IMR-90 (cell line): ENCODE measurements at regions not wholly inside any gene's neighbourhood (a gene's known extent, or its start where the extent isn't known, plus 50 kb on each side); places are given as distances from the start of the nearest gene placed in this dataset.

Source experiments
- ATAC-seq: fragments of 200-7000 bp; cut with Tn5 transposase; 2 replicates; pipeline ENCODE4 v1.9.1; 2020; ENCODE audit warnings: low read depth, mild to moderate bottlenecking, moderate library complexity
- BruUV-seq: library from RNA; stranded (reverse); fragments of 400-500 nt; replicated peaks from 2 replicates; lab custom pipeline; 2021; lab: Mats Ljungman, UMichigan
- CTCF ChIA-PET: fragments of 300-600 bp; formaldehyde crosslinking; extraction: SDS; loops from one replicate; lab custom pipeline; 2021; ENCODE audit warnings: antibody characterized with exemption; lab: Yijun Ruan, JAX
- POLR2A ChIA-PET: fragments of 300-600 bp; sonication (Branson Sonifier 250); formaldehyde crosslinking; loops from one replicate; lab custom pipeline; 2022; ENCODE audit warnings: antibody characterized with exemption; ENCODE audit not compliant: unreplicated experiment; lab: Charles Lee
- DNase-seq: peaks from one replicate; pipeline ENCODE4 v3.0.0; 2013
- H2AFZ ChIP-seq: replicated peaks from 2 replicates; pipeline ENCODE3; 2013; ENCODE audit warnings: low read length, mild to moderate bottlenecking; ENCODE audit not compliant: poor library complexity
- H2AK5ac ChIP-seq: 2 replicates; pipeline ENCODE4 v1.6.1; 2013; ENCODE audit warnings: low read depth, low read length, inconsistent platforms
- H2AK9ac ChIP-seq: replicated peaks from 2 replicates; pipeline ENCODE3; 2013; ENCODE audit warnings: mild to moderate bottlenecking, low read depth, low read length, moderate library complexity; ENCODE audit not compliant: poor library complexity
- H2BK120ac ChIP-seq: 2 replicates; pipeline ENCODE4 v1.6.1; 2013; ENCODE audit warnings: low read depth, low read length, inconsistent platforms
- H2BK15ac ChIP-seq: 3 replicates; pipeline ENCODE4 v1.6.1; 2013; ENCODE audit warnings: low read depth, low read length, inconsistent platforms
- H2BK20ac ChIP-seq: 2 replicates; pipeline ENCODE4 v1.6.1; 2013; ENCODE audit warnings: low read depth, mild to moderate bottlenecking, inconsistent platforms, low read length, moderate library complexity
- H2BK5ac ChIP-seq: 2 replicates; pipeline ENCODE4 v1.6.1; 2013; ENCODE audit warnings: mild to moderate bottlenecking, low read depth, low read length, inconsistent platforms; ENCODE audit not compliant: poor library complexity, severe bottlenecking
- H3K14ac ChIP-seq: replicated peaks from 2 replicates; pipeline ENCODE4 v1.6.1; 2013; ENCODE audit warnings: low read depth, low read length, inconsistent platforms
- H3K18ac ChIP-seq: 2 replicates; pipeline ENCODE4 v1.6.1; 2013; ENCODE audit warnings: low read depth, low read length, control low read depth
- H3K23ac ChIP-seq: 2 replicates; pipeline ENCODE4 v1.6.1; 2013; ENCODE audit warnings: low read depth, low read length, inconsistent platforms
- H3K27ac ChIP-seq: 2 replicates; pipeline ENCODE4 v1.5.1; 2013; ENCODE audit warnings: mild to moderate bottlenecking, control low read depth, low read length; ENCODE audit not compliant: insufficient read depth
- H3K27me3 ChIP-seq: 2 replicates; pipeline ENCODE4 v1.6.1; 2013; ENCODE audit warnings: low read length; ENCODE audit not compliant: control insufficient read depth, insufficient read depth
- H3K36me3 ChIP-seq: 2 replicates; pipeline ENCODE4 v1.6.1; 2013; ENCODE audit warnings: low read length, mixed read lengths; ENCODE audit not compliant: control insufficient read depth, insufficient read depth
- H3K4ac ChIP-seq: 2 replicates; pipeline ENCODE4 v1.6.1; 2013; ENCODE audit warnings: low read depth, low read length, inconsistent platforms
- H3K4me1 ChIP-seq: 2 replicates; pipeline ENCODE4 v1.6.1; 2013; ENCODE audit warnings: low read length, mixed read lengths; ENCODE audit not compliant: control insufficient read depth, insufficient read depth
- H3K4me2 ChIP-seq: 2 replicates; pipeline ENCODE4 v1.6.1; 2013; ENCODE audit warnings: low read depth, mild to moderate bottlenecking, control low read depth, low read length, moderate library complexity
- H3K4me3 ChIP-seq: 2 replicates; pipeline ENCODE4 v1.5.1; 2013; ENCODE audit warnings: low read depth, mild to moderate bottlenecking, control low read depth, low read length, moderate library complexity; ENCODE audit not compliant: insufficient read depth
- H3K56ac ChIP-seq: 2 replicates; pipeline ENCODE4 v1.6.1; 2013; ENCODE audit warnings: low read length, inconsistent platforms; ENCODE audit not compliant: insufficient read depth; ENCODE audit errors: extremely low read depth
- H3K79me1 ChIP-seq, 2 experiments: 2 replicates each; pipeline ENCODE4 v1.6.1; 2013; ENCODE audit warnings: low read length in 2 of 2, inconsistent platforms in 1 of 2, low read depth in 1 of 2
- H3K9ac ChIP-seq: 2 replicates; pipeline ENCODE4 v1.6.1; 2013; ENCODE audit warnings: low read depth, low read length, control low read depth
- H3K9me1 ChIP-seq: 2 replicates; pipeline ENCODE4 v1.6.1; 2013; ENCODE audit warnings: low read length, inconsistent platforms; ENCODE audit not compliant: insufficient read depth
- H3K9me3 ChIP-seq: 2 replicates; pipeline ENCODE4 v1.6.1; 2013; ENCODE audit warnings: low read length; ENCODE audit not compliant: control insufficient read depth, insufficient read depth
- H4K20me1 ChIP-seq: 2 replicates; pipeline ENCODE4 v1.6.1; 2013; ENCODE audit warnings: low read length, inconsistent platforms; ENCODE audit not compliant: insufficient read depth
- H4K5ac ChIP-seq: 2 replicates; pipeline ENCODE4 v1.6.1; 2013; ENCODE audit warnings: mild to moderate bottlenecking, low read depth, low read length, control low read depth
- H4K8ac ChIP-seq, 2 experiments: 2 replicates each; pipeline ENCODE4 v1.6.1; 2013; ENCODE audit warnings: low read depth in 2 of 2, low read length in 2 of 2, control low read depth in 1 of 2, inconsistent platforms in 1 of 2
- H4K91ac ChIP-seq: 2 replicates; pipeline ENCODE4 v1.6.1; 2013; ENCODE audit warnings: low read depth, low read length, inconsistent platforms; ENCODE audit not compliant: insufficient read depth
- BHLHE40 ChIP-seq: fragments of 150-350 bp; IDR thresholded peaks from 2 replicates; pipeline ENCODE4 v1.6.1; 2016; ENCODE audit warnings: mild to moderate bottlenecking, low read depth, low read length
- CEBPB ChIP-seq: IDR thresholded peaks from 2 replicates; pipeline ENCODE4 v1.6.1; 2012; ENCODE audit warnings: low read depth, low read length, improper control_type of control experiment
- FOS ChIP-seq: fragments of 150-350 bp; IDR thresholded peaks from 2 replicates; pipeline ENCODE4 v1.6.1; 2016; ENCODE audit warnings: low read depth, low read length
- MXI1 ChIP-seq: IDR thresholded peaks from 2 replicates; pipeline ENCODE4 v1.6.1; 2012; ENCODE audit warnings: low read depth, mild to moderate bottlenecking, low read length, moderate library complexity, borderline replicate concordance
- NFE2L2 ChIP-seq: fragments of 150-350 bp; IDR thresholded peaks from 2 replicates; pipeline ENCODE4 v1.6.1; 2016; ENCODE audit warnings: low read depth, mild to moderate bottlenecking, low read length
- WGBS, 2 experiments: methylation state at CpG; one replicate each; pipeline versions ENCODE4 v1.1.5 to v1.1.7; 2013; ENCODE audit warnings: missing lambda C conversion rate in 2 of 2; ENCODE audit not compliant: insufficient read length in 1 of 2; ENCODE audit errors: extremely low coverage in 2 of 2; 5-methylcytosine and 5-hydroxymethylcytosine counted together
- dilution Hi-C: fragments of 300-500 bp; cut with HindIII; formaldehyde crosslinking; loops from one replicate; pipeline ENCODE4 v1.14.3; 2018; ENCODE audit warnings: low sequenced_read_pairs; ENCODE audit not compliant: unreplicated experiment
- in situ Hi-C: fragments of 300-500 bp; cut with MboI; formaldehyde crosslinking; loops from 3 replicates; pipeline ENCODE4 v1.14.3; 2019; ENCODE audit warnings: low sequenced_read_pairs, inconsistent platforms, mixed read lengths
- intact Hi-C: fragments of 100-400 bp; cut with micrococcal nuclease; formaldehyde crosslinking; loops from 2 replicates; pipeline ENCODE4 v1.10.0; 2022

DNA sequence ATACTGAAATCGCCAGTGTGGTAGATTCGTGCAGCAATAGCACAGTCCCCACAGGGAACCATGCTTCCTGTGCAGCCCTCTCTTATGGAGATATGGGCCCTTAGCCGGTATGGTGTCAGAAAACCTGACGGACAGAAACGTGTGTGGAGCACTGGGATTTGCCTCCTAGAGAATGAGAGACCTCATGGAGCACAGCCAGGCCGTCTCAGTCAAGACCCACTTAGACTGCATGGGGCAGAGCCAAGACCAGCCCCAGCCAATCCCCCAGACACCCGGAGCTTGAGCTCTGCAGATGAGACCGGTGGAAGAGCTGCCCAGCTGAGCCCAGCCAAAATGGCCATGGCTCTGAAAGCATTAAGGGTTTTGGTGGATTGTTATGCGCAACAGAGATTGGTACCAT lies 163.7 kb downstream of the DLL1 start:
- no peak overlapping the region for H2BK5ac ChIP-seq
- ChIA-PET CTCF (no interaction called here), POLR2A (no interaction called here)
- BruUV-seq: no TSS peak
- H3K79me1 ChIP-seq: no peaks in the 10 kb centered on the region
- H3K18ac ChIP-seq: no peak overlapping the region
- no peaks in the 10 kb centered on the region for H3K9me1 ChIP-seq
- WGBS, 2 experiments: 33% methylated on average over 2 of the region's 9 CpGs; no CpG with 5 or more reads in 1 of the 2 experiments
- H3K56ac ChIP-seq: no peak overlapping the region
- no peak overlapping the region for H2AK9ac ChIP-seq
- no peaks in the 10 kb centered on the region for H3K36me3 ChIP-seq
- no peak for ATAC-seq
- no peak for DNase-seq
- no peak overlapping the region for H4K91ac ChIP-seq
- no peak overlapping the region for H4K5ac ChIP-seq
- H2AK5ac ChIP-seq: no peak overlapping the region
- no peak overlapping the region for H2BK120ac ChIP-seq
- no peak overlapping the region for H2BK15ac ChIP-seq
- no peak overlapping the region for H3K4ac ChIP-seq
- H3K9me3 ChIP-seq: peaks cover 34% of the 10 kb centered on the region
- no peak overlapping the region for H2AFZ ChIP-seq
- dilution Hi-C loops (no loop called here), intact Hi-C loops (no loop called here), in situ Hi-C loops (no loop called here)
- H3K27me3 ChIP-seq: no peaks in the 10 kb centered on the region
- TF ChIP-seq MXI1: no peak
- no peak for TF ChIP-seq FOS
- TF ChIP-seq NFE2L2: no peak
- TF ChIP-seq BHLHE40: no peak
- no peak for TF ChIP-seq CEBPB
- H3K9ac ChIP-seq: no peak overlapping the region
- no peak overlapping the region for H3K27ac ChIP-seq
- no peak overlapping the region for H3K23ac ChIP-seq
- no peak overlapping the region for H3K14ac ChIP-seq
- H3K4me2 ChIP-seq: no peak overlapping the region
- H2BK20ac ChIP-seq: no peak overlapping the region
- no peak overlapping the region for H4K8ac ChIP-seq
- no peaks in the 10 kb centered on the region for H4K20me1 ChIP-seq
- no peak overlapping the region for H3K4me3 ChIP-seq
- no peaks in the 10 kb centered on the region for H3K4me1 ChIP-seq
